ENCODE measurements at regions not wholly inside any gene's neighbourhood (a gene's known extent, or its start where the extent isn't known, plus 50 kb on each side); places are given as distances from the start of the nearest gene placed in this dataset.

- ATAC-seq (no peak), DNase-seq (no peak)
- TF ChIP-seq CTCF (IDR thresholded peaks at IDR 0.05), result no peak
- Histone ChIP-seq H3K27me3 (ENCODE audit: low read depth) (no peaks in the 10 kb centered on the region), H3K9me3 (no peaks in the 10 kb centered on the region), H3K36me3 (no peaks in the 10 kb centered on the region), H3K27ac (no peak overlapping the region), H3K4me1 (no peaks in the 10 kb centered on the region), H3K4me3 (no peak overlapping the region)
- intact Hi-C loops (cut with DNase I), result no loop called here
Observed at GRCh38 chr3:117286488-117286887, 576.9 kb downstream of the TUSC7 start.

GRCh38 chr3:117287602-117288001 is 578.0 kb downstream of the TUSC7 start:
- intact Hi-C loops (cut with DNase I), result no loop called here
- no peaks in the 10 kb centered on the region for H3K36me3 ChIP-seq
- H3K27me3 ChIP-seq (ENCODE audit: low read depth), result no peaks in the 10 kb centered on the region
- H3K9me3 ChIP-seq, result no peaks in the 10 kb centered on the region
- no peak overlapping the region for H3K4me3 ChIP-seq
- DNase-seq (no peak), ATAC-seq (no peak)
- no peaks in the 10 kb centered on the region for H3K4me1 ChIP-seq
- no peak overlapping the region for H3K27ac ChIP-seq
- no peak for TF ChIP-seq CTCF (IDR thresholded peaks at IDR 0.05)

- no peaks in the 10 kb centered on the region for H3K9me3 ChIP-seq
- no peak overlapping the region for H3K27ac ChIP-seq
- ATAC-seq, result no peak
- DNase-seq, result no peak
- no peak for TF ChIP-seq CTCF (IDR thresholded peaks at IDR 0.05)
- H3K36me3 ChIP-seq, result no peaks in the 10 kb centered on the region
- no peak overlapping the region for H3K4me3 ChIP-seq
- H3K4me1 ChIP-seq, result no peaks in the 10 kb centered on the region
- H3K27me3 ChIP-seq (ENCODE audit: low read depth), result no peaks in the 10 kb centered on the region
- intact Hi-C loops (cut with DNase I), result no loop called here
Observed at GRCh38 chr3:117291476-117291875, 581.9 kb downstream of the TUSC7 start.

- intact Hi-C loops (cut with DNase I), result no loop called here
- DNase-seq, result no peak
- TF ChIP-seq CTCF (IDR thresholded peaks at IDR 0.05), result no peak
- no peak for ATAC-seq
- no peak overlapping the region for H3K27ac ChIP-seq
- H3K36me3 ChIP-seq, result no peaks in the 10 kb centered on the region
- H3K4me3 ChIP-seq, result no peak overlapping the region
- no peaks in the 10 kb centered on the region for H3K27me3 ChIP-seq (ENCODE audit: low read depth)
- no peaks in the 10 kb centered on the region for H3K9me3 ChIP-seq
- no peaks in the 10 kb centered on the region for H3K4me1 ChIP-seq
Observed at GRCh38 chr3:117297065-117297464, 587.5 kb downstream of the TUSC7 start.

- Histone ChIP-seq H3K4me3 (no peak overlapping the region), H3K4me1 (no peaks in the 10 kb centered on the region), H3K27me3 (ENCODE audit: low read depth) (no peaks in the 10 kb centered on the region), H3K27ac (no peak overlapping the region), H3K9me3 (no peaks in the 10 kb centered on the region), H3K36me3 (no peaks in the 10 kb centered on the region)
- DNase-seq (no peak), ATAC-seq (no peak)
- intact Hi-C loops (cut with DNase I), result no loop called here
- TF ChIP-seq CTCF (IDR thresholded peaks at IDR 0.05), result no peak
Observed at GRCh38 chr3:117297541-117297940, 588.0 kb downstream of the TUSC7 start.

GRCh38 chr3:117298273-117298672 is 588.7 kb downstream of the TUSC7 start:
- ATAC-seq (no peak), DNase-seq (no peak)
- Histone ChIP-seq H3K27ac (no peak overlapping the region), H3K4me3 (no peak overlapping the region), H3K36me3 (no peaks in the 10 kb centered on the region), H3K4me1 (no peaks in the 10 kb centered on the region), H3K27me3 (ENCODE audit: low read depth) (no peaks in the 10 kb centered on the region), H3K9me3 (no peaks in the 10 kb centered on the region)
- intact Hi-C loops (cut with DNase I), result no loop called here
- TF ChIP-seq CTCF (IDR thresholded peaks at IDR 0.05), result no peak

All from lower lobe of right lung (tissue), 2 donors.